ENCODE measurements at regions not wholly inside any gene's neighbourhood (a gene's known extent, or its start where the extent isn't known, plus 50 kb on each side); places are given as distances from the start of the nearest gene placed in this dataset.

DNA sequence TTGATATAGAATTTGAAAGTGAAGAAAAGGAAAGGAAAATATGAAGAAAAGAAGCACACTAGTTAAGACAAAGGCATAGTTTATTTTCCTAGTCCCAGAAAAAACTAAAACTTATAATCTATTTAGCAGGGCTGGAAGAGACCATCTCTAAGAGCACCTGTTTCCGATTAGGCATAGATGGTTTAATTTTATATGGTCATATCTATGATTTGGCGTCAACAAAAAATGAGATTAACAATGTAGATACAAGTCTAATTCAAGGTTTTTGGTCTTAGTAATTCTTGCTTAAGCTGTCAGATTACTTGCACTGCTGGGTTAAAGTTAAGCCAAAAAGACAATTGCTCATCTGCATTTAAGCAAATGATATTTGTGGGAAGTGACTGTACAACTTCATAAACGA is 502.5 kb upstream of the FSHR start:
- Mint-ChIP-seq H3K9me3 (ENCODE audit: unreplicated experiment) (peaks cover 3% of the 10 kb centered on the region), H3K4me1 (ENCODE audit: low read depth, unreplicated experiment) (no peaks in the 10 kb centered on the region), H3K36me3 (ENCODE audit: unreplicated experiment) (no peaks in the 10 kb centered on the region), H3K27me3 (ENCODE audit: unreplicated experiment) (no peaks in the 10 kb centered on the region), H3K27ac (ENCODE audit: unreplicated experiment) (no peak overlapping the region), H3K4me3 (ENCODE audit: unreplicated experiment) (no peak overlapping the region)
- DNase-seq: no peak
- TF ChIP-seq CTCF (IDR thresholded peaks at IDR 0.05; ENCODE audit: partially characterized antibody, unreplicated experiment): no peak

DNA sequence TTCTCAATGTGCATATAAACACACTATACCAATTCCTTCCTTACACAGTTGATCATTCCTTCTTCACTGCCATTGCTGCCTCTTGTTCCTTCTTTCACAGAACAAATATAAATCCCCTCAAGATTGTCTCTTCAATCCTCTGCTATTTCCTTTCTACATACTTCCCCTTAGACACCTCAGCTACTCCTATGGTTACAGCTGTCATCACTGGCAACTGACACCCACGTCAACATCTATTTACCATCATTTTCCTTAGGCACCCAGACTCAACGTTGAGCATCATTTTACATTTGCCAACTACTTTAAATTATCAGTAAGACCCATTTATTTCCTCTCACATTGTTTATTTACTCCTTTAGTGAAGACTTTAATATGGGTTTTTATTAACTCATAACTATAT is 488.8 kb upstream of the FSHR start:
- Mint-ChIP-seq H3K9me3 (ENCODE audit: unreplicated experiment) (peaks cover 2% of the 10 kb centered on the region), H3K4me3 (ENCODE audit: unreplicated experiment) (no peak overlapping the region), H3K27me3 (ENCODE audit: unreplicated experiment) (no peaks in the 10 kb centered on the region), H3K27ac (ENCODE audit: unreplicated experiment) (no peak overlapping the region), H3K4me1 (ENCODE audit: low read depth, unreplicated experiment) (no peaks in the 10 kb centered on the region), H3K36me3 (ENCODE audit: unreplicated experiment) (no peaks in the 10 kb centered on the region)
- no peak for DNase-seq
- no peak for TF ChIP-seq CTCF (IDR thresholded peaks at IDR 0.05; ENCODE audit: partially characterized antibody, unreplicated experiment)

DNA sequence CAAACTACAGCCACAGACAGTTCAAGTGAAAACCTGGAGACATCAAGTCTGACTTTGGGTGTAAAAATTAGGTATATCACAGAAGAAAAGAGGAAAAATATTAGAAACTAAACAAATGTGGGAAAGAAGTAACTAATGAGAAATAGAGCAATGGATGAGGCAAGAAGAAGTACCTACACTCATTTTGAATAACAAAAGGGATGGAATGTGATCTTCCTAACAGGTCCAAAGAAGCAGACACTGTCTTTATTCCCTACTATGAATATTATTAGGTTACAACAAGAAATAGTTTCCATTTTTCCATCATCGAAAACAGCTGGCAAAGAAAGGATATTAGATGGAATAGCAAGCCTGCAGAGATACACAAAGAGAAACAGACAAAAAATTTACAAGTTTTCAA is 486.3 kb upstream of the FSHR start:
- H3K27me3 Mint-ChIP-seq (ENCODE audit: unreplicated experiment): peaks cover 2% of the 10 kb centered on the region
- no peak overlapping the region for H3K4me3 Mint-ChIP-seq (ENCODE audit: unreplicated experiment)
- no peak overlapping the region for H3K27ac Mint-ChIP-seq (ENCODE audit: unreplicated experiment)
- H3K4me1 Mint-ChIP-seq (ENCODE audit: low read depth, unreplicated experiment): no peaks in the 10 kb centered on the region
- H3K9me3 Mint-ChIP-seq (ENCODE audit: unreplicated experiment): no peaks in the 10 kb centered on the region
- TF ChIP-seq CTCF (IDR thresholded peaks at IDR 0.05; ENCODE audit: partially characterized antibody, unreplicated experiment): no peak
- no peak for DNase-seq
- H3K36me3 Mint-ChIP-seq (ENCODE audit: unreplicated experiment): no peaks in the 10 kb centered on the region

DNA sequence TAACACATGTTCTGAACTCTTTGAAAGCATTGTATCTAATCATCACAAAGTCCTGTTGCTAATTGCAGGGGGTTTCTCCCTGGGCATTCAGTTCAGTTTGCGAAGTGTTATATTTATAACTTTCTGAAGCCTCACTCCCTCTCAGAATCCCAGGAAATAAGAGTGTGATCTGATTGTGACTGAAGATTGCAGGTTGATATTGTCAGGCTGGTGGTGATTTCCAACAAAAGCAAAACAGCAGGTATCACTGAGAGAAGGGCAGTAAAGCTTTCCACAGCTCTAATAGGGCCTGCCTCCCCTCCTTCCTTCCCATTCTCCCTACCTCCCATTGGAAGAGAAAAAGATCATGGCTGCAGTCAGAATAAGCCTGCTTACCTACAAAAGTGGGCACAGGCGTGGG is 466.7 kb upstream of the FSHR start:
- Mint-ChIP-seq H3K27ac (ENCODE audit: unreplicated experiment) (no peak overlapping the region), H3K27me3 (ENCODE audit: unreplicated experiment) (no peaks in the 10 kb centered on the region), H3K9me3 (ENCODE audit: unreplicated experiment) (no peaks in the 10 kb centered on the region), H3K4me3 (ENCODE audit: unreplicated experiment) (no peak overlapping the region), H3K36me3 (ENCODE audit: unreplicated experiment) (no peaks in the 10 kb centered on the region), H3K4me1 (ENCODE audit: low read depth, unreplicated experiment) (no peaks in the 10 kb centered on the region)
- TF ChIP-seq CTCF (IDR thresholded peaks at IDR 0.05; ENCODE audit: partially characterized antibody, unreplicated experiment): no peak
- no peak for DNase-seq

DNA sequence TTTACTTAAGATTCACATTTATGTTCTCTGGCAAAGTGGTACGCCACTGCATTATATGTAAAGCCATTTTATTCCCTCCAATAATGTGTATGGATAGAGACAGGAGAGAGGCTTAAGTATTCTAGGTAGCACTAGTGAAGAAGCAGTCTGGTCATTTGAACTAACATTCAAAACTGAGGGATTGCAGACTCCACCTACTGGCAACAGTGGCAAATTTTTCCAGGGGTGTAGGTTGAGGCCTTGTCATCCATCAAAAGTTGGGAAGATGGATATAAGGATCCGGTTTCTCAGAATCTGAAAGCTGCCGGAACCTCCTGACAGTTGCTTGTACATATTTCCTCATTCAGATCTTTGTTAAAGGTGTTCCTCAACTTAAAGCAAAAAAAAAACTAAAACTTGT is 465.5 kb upstream of the FSHR start:
- DNase-seq: no peak
- Mint-ChIP-seq H3K27ac (ENCODE audit: unreplicated experiment) (no peak overlapping the region), H3K9me3 (ENCODE audit: unreplicated experiment) (no peaks in the 10 kb centered on the region), H3K4me1 (ENCODE audit: low read depth, unreplicated experiment) (no peaks in the 10 kb centered on the region), H3K36me3 (ENCODE audit: unreplicated experiment) (no peaks in the 10 kb centered on the region), H3K4me3 (ENCODE audit: unreplicated experiment) (no peak overlapping the region), H3K27me3 (ENCODE audit: unreplicated experiment) (no peaks in the 10 kb centered on the region)
- peak; percentile 42 for TF ChIP-seq CTCF (IDR thresholded peaks at IDR 0.05; ENCODE audit: partially characterized antibody, unreplicated experiment)

All from glutamatergic neuron (in vitro differentiated cells).